ENCODE measurements at regions not wholly inside any gene's neighbourhood (a gene's known extent, or its start where the extent isn't known, plus 50 kb on each side); places are given as distances from the start of the nearest gene placed in this dataset.

GRCh38 chr1:170226767-170227166, 81.0 kb downstream of the NTMT2 start:
- TF ChIP-seq, protein P1, sequence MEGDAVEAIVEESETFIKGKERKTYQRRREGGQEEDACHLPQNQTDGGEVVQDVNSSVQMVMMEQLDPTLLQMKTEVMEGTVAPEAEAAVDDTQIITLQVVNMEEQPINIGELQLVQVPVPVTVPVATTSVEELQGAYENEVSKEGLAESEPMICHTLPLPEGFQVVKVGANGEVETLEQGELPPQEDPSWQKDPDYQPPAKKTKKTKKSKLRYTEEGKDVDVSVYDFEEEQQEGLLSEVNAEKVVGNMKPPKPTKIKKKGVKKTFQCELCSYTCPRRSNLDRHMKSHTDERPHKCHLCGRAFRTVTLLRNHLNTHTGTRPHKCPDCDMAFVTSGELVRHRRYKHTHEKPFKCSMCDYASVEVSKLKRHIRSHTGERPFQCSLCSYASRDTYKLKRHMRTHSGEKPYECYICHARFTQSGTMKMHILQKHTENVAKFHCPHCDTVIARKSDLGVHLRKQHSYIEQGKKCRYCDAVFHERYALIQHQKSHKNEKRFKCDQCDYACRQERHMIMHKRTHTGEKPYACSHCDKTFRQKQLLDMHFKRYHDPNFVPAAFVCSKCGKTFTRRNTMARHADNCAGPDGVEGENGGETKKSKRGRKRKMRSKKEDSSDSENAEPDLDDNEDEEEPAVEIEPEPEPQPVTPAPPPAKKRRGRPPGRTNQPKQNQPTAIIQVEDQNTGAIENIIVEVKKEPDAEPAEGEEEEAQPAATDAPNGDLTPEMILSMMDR (IDR thresholded peaks at IDR 0.05) = no peak
- Histone ChIP-seq H3K9me3 (no peaks in the 10 kb centered on the region), H3K27me3 (no peaks in the 10 kb centered on the region), H3K36me3 (no peaks in the 10 kb centered on the region), H3K4me1 (peaks cover 0 to 3% of the 10 kb centered on the region in 2 donors), H3K4me3 (no peak overlapping the region), H3K27ac (no peak overlapping the region)
- intact Hi-C loops (cut with DNase I) = no loop called here
- DNase-seq (ENCODE audit: low spot score in 2 of 2) = no peak

DNA sequence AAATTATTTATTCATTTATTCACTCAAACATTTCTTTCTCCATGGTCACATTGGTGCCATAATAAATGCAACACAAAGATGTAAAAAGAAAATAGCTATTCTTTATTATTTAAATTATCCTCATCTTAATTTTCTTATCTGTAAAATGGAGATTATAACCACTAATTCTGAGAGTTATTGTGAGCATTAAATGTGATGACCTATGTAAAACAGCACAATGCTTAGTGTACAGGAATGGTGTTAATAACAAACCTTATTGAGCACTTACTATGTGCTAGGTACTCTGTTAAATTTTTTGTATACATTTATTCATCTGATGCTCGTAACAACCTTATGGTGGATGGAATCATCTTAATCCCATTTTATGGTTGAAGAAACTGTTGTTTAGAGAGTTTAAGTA, 84.6 kb downstream of the NTMT2 start:
- no peak for DNase-seq (ENCODE audit: low spot score in 2 of 2)
- no peaks in the 10 kb centered on the region for H3K9me3 ChIP-seq
- no peaks in the 10 kb centered on the region for H3K36me3 ChIP-seq
- H3K27ac ChIP-seq = no peak overlapping the region
- H3K4me1 ChIP-seq = peaks cover 0 to 3% of the 10 kb centered on the region in 2 donors
- TF ChIP-seq, protein P1 (IDR thresholded peaks at IDR 0.05) = no peak
- intact Hi-C loops (cut with DNase I) = no loop called here
- no peaks in the 10 kb centered on the region for H3K27me3 ChIP-seq
- H3K4me3 ChIP-seq = no peak overlapping the region

- Histone ChIP-seq H3K27ac (no peak overlapping the region), H3K9me3 (no peaks in the 10 kb centered on the region), H3K4me3 (no peak overlapping the region), H3K4me1 (no peaks in the 10 kb centered on the region), H3K27me3 (no peaks in the 10 kb centered on the region), H3K36me3 (no peaks in the 10 kb centered on the region)
- intact Hi-C loops (cut with DNase I) = no loop called here
- DNase-seq (ENCODE audit: low spot score in 2 of 2) = no peak
- TF ChIP-seq, protein P1 (IDR thresholded peaks at IDR 0.05) = no peak
These were observed 85.9 kb downstream of the NTMT2 start for GRCh38 chr1:170231662-170232061.

DNA sequence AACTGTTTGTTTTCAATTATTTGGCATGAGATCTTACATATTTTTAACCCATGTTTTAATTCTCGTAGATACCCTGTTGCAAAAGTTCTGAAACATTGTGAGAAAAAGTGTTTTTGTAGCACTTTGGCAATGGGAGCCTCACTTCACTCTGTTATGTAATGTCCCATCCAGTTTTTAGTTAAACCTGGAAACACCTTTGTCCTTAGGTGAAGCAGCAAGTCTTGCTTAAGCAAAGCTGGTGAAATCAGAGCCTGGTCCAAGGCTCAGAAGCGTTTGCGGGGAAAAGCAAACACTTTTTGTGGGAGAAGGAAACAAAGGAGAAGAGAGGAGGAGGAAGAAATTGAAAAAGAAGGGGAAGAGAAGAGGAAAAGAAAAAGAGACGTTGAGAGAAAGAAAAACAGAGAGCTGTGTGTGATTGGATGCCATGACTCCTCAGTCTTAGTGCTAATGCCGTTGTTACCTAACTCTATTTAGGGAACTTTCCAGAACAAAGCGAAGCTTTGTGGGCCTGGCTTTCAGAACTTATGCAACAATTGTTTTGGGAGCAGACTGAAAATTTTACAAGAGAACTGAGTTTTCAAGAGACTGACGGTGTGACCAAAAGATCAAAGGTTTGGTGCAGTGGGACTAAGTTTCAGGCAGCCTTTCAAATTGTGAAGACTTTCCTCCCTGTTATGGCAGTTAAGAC, 93.1 kb downstream of the NTMT2 start:
- H3K27me3 ChIP-seq = no peaks in the 10 kb centered on the region
- intact Hi-C loops (cut with DNase I) = no loop called here

GRCh38 chr1:170239445-170239844, 93.7 kb downstream of the NTMT2 start:
- H3K4me3 ChIP-seq = no peak overlapping the region
- no peaks in the 10 kb centered on the region for H3K36me3 ChIP-seq
- no peak for DNase-seq (ENCODE audit: low spot score in 2 of 2)
- intact Hi-C loops (cut with DNase I) = no loop called here
- no peaks in the 10 kb centered on the region for H3K27me3 ChIP-seq
- no peak overlapping the region for H3K27ac ChIP-seq
- TF ChIP-seq, protein P1 (IDR thresholded peaks at IDR 0.05) = no peak
- no peaks in the 10 kb centered on the region for H3K9me3 ChIP-seq
- H3K4me1 ChIP-seq = no peaks in the 10 kb centered on the region

More for the DNA sequence above, 93.1 kb downstream of the NTMT2 start:
- H3K9me3 ChIP-seq = no peaks in the 10 kb centered on the region
- H3K36me3 ChIP-seq = no peaks in the 10 kb centered on the region
- no peak for DNase-seq (ENCODE audit: low spot score in 2 of 2)
- H3K4me3 ChIP-seq = no peak overlapping the region
- no peak overlapping the region for H3K27ac ChIP-seq
- no peaks in the 10 kb centered on the region for H3K4me1 ChIP-seq
- TF ChIP-seq, protein P1 (IDR thresholded peaks at IDR 0.05) = no peak

GRCh38 chr1:170240409-170240808, 94.7 kb downstream of the NTMT2 start:
- no peaks in the 10 kb centered on the region for H3K27me3 ChIP-seq
- H3K36me3 ChIP-seq = no peaks in the 10 kb centered on the region
- H3K4me3 ChIP-seq = no peak overlapping the region
- H3K9me3 ChIP-seq = no peaks in the 10 kb centered on the region
- intact Hi-C loops (cut with DNase I) = no loop called here
- H3K27ac ChIP-seq = no peak overlapping the region
- H3K4me1 ChIP-seq = no peaks in the 10 kb centered on the region
- DNase-seq (ENCODE audit: low spot score in 2 of 2) = no peak
- TF ChIP-seq, protein P1 (IDR thresholded peaks at IDR 0.05) = no peak

Measured in ascending aorta (tissue), 2 donors.